A172 (cell line): ENCODE measurements at regions not wholly inside any gene's neighbourhood (a gene's known extent, or its start where the extent isn't known, plus 50 kb on each side); places are given as distances from the start of the nearest gene placed in this dataset.
"Not testable (repeated sequence)": the region's sequence is repeated elsewhere in the genome, so short reads cannot be mapped to it uniquely, and the experiment has no call there.

ENCODE experiments used
- DNase-seq: peaks from one replicate; pipeline ENCODE4 v3.0.0-alpha.2; 2015; ENCODE audit warnings: low spot score

GRCh38 chr5:19229179-19229835 lies 758.7 kb downstream of the CDH18 start:
- no peak for DNase-seq

GRCh38 chr5:19233573-19233972 lies 754.4 kb downstream of the CDH18 start:
- DNase-seq: no peak

- DNase-seq: no peak
Observed at GRCh38 chr5:19235101-19235584, 752.9 kb downstream of the CDH18 start.

- DNase-seq: peak; percentile 88
Observed at GRCh38 chr5:19240170-19240569, 747.8 kb downstream of the CDH18 start.

GRCh38 chr5:19241690-19242089 lies 746.3 kb downstream of the CDH18 start:
- DNase-seq: peak; percentile 81

- DNase-seq: not testable (repeated sequence)
Observed at GRCh38 chr5:19246191-19246590, 741.8 kb downstream of the CDH18 start.

- DNase-seq: no peak
Observed at GRCh38 chr5:19247302-19247701, 740.7 kb downstream of the CDH18 start.

GRCh38 chr5:19256036-19256435 lies 732.0 kb downstream of the CDH18 start:
- no peak for DNase-seq

- DNase-seq: no peak
Observed at GRCh38 chr5:19258686-19259085, 729.3 kb downstream of the CDH18 start.

GRCh38 chr5:19261879-19262278 lies 726.1 kb downstream of the CDH18 start:
- no peak for DNase-seq

GRCh38 chr5:19264821-19265220 lies 723.2 kb downstream of the CDH18 start:
- no peak for DNase-seq

- DNase-seq: no peak
Observed at GRCh38 chr5:19266791-19267190, 721.2 kb downstream of the CDH18 start.

GRCh38 chr5:19270153-19270552 lies 717.8 kb downstream of the CDH18 start:
- no peak for DNase-seq

GRCh38 chr5:19274578-19274977 lies 713.4 kb downstream of the CDH18 start:
- no peak for DNase-seq

- no peak for DNase-seq
Observed at GRCh38 chr5:19285286-19285685, 702.7 kb downstream of the CDH18 start.

- DNase-seq: not testable (repeated sequence)
Observed at GRCh38 chr5:19287548-19288277, 700.3 kb downstream of the CDH18 start.

- DNase-seq: not testable (repeated sequence)
Observed at GRCh38 chr5:19288311-19288710, 699.7 kb downstream of the CDH18 start.

- DNase-seq: no peak
Observed at GRCh38 chr5:19297934-19298333, 690.1 kb downstream of the CDH18 start.

- no peak for DNase-seq
Observed at GRCh38 chr5:19301271-19301670, 686.7 kb downstream of the CDH18 start.

GRCh38 chr5:19314840-19315239 lies 673.2 kb downstream of the CDH18 start:
- DNase-seq: peak; percentile 91

- DNase-seq: no peak
Observed at GRCh38 chr5:19319252-19319651, 668.7 kb downstream of the CDH18 start.

- DNase-seq: peak; percentile 68
Observed at GRCh38 chr5:19322716-19323485, 665.1 kb downstream of the CDH18 start.

- DNase-seq: no peak
Observed at GRCh38 chr5:19334278-19334677, 653.7 kb downstream of the CDH18 start.
